MG63 (cell line): ENCODE measurements at regions not wholly inside any gene's neighbourhood (a gene's known extent, or its start where the extent isn't known, plus 50 kb on each side); places are given as distances from the start of the nearest gene placed in this dataset.

Source experiments
- DNase-seq: peaks from one replicate; pipeline ENCODE4 v3.0.0-alpha.2; 2020
- H3K27me3 ChIP-seq: fragments of 250-450 bp; sonication (Bioruptor Pico); 2 replicates; pipeline ENCODE4 v1.5.1; 2020; ENCODE audit warnings: mild to moderate bottlenecking, moderate library complexity
- H3K36me3 ChIP-seq: fragments of 250-450 bp; sonication (Bioruptor Pico); 2 replicates; pipeline ENCODE4 v1.5.1; 2020; ENCODE audit warnings: mild to moderate bottlenecking, moderate library complexity
- H3K4me3 ChIP-seq: fragments of 250-450 bp; sonication (Bioruptor Pico); 2 replicates; pipeline ENCODE4 v1.5.1; 2020; ENCODE audit warnings: mild to moderate bottlenecking, moderate library complexity
- H3K9me3 ChIP-seq: fragments of 250-450 bp; sonication (Bioruptor Pico); 2 replicates; pipeline ENCODE4 v1.5.1; 2020; ENCODE audit warnings: mild to moderate bottlenecking, moderate library complexity

DNA sequence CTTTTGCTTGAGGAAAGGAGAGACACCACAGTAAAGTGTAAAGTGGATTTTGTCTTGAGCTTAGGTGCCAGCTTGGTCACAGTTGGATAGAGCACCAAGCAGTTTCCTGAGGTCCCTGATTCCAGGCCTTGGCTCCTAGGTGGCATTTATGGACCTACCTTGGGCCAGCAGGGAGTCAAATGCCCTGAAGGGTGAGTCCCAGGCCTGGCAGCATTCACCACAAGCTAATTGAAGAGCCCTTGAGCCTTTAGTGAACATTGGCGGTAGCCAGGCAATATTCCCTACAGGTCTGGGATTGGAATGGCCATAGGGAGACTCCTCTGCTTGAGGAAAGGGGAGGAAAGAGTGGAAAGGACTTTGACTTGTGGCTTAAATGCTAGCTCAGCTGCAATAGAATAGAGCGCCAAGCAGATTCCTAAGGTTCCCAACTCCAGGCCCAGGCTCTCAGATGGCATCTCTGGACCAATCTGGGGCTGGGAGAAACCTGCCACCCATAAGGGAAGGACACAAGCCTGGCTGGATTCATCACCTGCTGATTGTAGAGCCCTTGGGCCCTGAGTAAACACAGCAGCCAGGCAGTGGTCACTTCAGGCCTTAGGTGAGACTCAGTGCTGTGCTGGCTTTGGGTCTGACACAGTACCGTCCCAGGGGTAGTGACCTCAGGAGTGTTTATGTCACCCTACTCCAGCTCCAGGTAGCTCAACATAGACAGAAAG lies 137.5 kb upstream of the OTOS start:
- DNase-seq = no peak
- no peak overlapping the region for H3K4me3 ChIP-seq
- no peaks in the 10 kb centered on the region; the same call in 1 of the 2 replicates for H3K27me3 ChIP-seq
- H3K36me3 ChIP-seq = no peaks in the 10 kb centered on the region
- no peaks in the 10 kb centered on the region for H3K9me3 ChIP-seq

DNA sequence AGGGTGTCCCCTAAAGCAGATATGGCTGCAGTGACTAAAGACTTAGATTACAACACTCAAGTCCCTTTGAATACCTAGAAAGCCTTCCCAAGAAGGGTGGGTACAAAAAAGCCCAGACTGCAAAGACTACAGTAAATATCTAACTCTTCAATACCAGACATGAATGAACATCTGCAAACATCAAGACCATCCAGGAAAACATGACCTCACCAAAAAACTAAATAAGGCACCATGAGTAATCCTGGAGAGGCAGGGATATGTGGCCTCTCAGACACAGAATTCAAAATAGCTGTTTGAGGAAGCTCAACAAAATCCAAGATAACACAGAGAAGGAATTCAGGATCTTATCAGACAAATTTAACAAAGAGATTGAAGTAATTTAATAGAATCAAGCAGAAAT lies 138.2 kb upstream of the OTOS start:
- Histone ChIP-seq H3K4me3 (no peak overlapping the region), H3K27me3 (no peaks in the 10 kb centered on the region; the same call in 1 of the 2 replicates), H3K9me3 (no peaks in the 10 kb centered on the region), H3K36me3 (no peaks in the 10 kb centered on the region)
- DNase-seq = no peak

DNA sequence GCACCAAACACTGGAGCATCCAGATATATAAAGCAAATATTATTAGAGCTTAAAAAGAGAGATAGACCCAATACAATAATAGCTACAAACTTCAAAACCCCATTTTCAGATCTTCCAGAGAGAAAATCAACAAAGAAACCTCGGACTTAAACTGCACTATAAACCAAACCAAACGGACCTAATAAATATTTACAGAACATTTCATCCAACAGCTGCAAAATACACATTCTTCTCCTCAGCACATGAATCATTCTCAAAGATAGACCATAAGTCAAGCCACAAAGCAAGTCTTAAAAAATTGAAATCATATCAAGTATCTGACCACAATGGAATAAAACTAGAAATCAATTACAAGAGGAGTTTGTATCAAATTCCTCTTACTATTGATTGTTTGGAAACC lies 140.2 kb upstream of the OTOS start:
- Histone ChIP-seq H3K27me3 (no peaks in the 10 kb centered on the region), H3K9me3 (no peaks in the 10 kb centered on the region), H3K36me3 (no peaks in the 10 kb centered on the region), H3K4me3 (no peak overlapping the region)
- no peak for DNase-seq

DNA sequence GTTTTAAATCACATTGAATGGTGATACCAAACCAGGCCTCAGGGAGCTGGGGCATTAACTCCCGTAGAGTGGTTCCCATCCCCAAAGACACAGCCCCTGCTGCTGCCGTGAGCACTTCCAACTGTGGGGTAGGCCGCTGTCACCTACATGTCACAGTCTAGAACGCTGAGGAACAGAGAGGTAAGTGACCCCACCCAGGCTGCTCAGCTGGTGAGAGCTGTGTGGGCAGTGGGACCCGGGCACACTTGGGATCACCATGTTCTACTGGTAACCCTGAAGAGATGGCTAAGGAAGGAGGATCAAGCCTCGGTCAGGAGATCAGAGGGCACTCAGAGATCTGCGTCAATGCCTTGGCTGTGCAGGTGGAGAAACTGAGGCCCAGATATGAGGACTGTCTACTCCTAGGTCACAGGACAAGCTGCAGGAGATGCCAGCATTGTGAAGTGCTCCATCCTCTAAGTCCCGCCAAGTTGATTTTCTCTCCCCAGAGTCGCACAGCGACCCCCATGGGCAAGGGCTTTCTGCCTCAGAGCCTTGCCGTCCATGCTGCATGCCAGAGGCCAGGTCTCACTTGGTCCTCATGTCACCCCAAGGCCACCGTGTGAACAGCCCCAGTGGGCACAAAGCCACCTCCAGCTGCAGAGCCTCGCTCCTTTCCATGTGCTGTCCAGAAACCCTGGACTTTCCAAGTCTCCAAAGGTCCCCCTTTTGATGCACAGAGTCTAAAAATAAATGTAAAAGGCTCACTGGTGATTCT lies 144.2 kb upstream of the OTOS start:
- Histone ChIP-seq H3K27me3 (no peaks in the 10 kb centered on the region), H3K36me3 (no peaks in the 10 kb centered on the region), H3K9me3 (no peaks in the 10 kb centered on the region), H3K4me3 (no peak overlapping the region)
- DNase-seq = no peak

DNA sequence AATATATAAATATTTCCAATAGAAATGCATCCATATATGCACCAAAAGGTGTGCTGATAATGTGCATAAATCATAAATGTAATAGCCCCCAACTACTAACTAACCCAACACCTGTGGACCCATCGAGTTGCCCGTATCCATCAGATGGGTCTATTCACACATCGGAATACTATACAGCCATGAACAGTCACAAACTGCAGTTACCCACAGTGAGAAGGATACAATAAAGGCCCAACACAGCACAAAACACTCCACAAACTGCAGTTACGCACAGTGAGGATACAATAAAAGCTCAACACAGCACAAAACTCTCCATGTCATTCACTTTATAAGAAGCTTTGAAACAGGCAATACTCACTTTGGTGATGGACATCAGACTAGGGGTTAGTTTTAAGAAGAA lies 145.3 kb upstream of the OTOS start:
- H3K4me3 ChIP-seq = no peak overlapping the region
- H3K27me3 ChIP-seq = no peaks in the 10 kb centered on the region
- DNase-seq = no peak
- H3K9me3 ChIP-seq = no peaks in the 10 kb centered on the region
- H3K36me3 ChIP-seq = no peaks in the 10 kb centered on the region

DNA sequence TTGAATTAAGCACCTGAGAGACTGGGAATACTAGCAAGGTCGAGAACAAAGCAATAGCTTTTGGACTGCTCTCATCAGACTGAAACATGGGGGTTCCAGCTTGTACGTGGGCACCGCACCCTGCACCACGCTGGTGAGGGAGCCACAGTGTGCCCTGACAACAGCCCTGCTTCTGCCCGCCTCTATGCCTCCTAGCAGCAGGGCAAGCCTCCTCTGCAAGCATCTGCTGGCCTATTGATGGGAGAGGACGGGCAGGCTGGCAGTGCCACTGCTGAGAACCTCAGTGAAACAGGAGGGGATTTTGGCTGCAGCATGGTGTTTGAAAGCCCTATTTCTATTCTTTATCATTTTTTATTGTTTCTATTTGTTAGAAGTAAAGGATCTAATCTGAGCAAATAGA lies 146.1 kb upstream of the OTOS start:
- no peak overlapping the region for H3K4me3 ChIP-seq
- H3K9me3 ChIP-seq = no peaks in the 10 kb centered on the region
- no peak for DNase-seq
- H3K27me3 ChIP-seq = no peaks in the 10 kb centered on the region
- no peaks in the 10 kb centered on the region for H3K36me3 ChIP-seq

DNA sequence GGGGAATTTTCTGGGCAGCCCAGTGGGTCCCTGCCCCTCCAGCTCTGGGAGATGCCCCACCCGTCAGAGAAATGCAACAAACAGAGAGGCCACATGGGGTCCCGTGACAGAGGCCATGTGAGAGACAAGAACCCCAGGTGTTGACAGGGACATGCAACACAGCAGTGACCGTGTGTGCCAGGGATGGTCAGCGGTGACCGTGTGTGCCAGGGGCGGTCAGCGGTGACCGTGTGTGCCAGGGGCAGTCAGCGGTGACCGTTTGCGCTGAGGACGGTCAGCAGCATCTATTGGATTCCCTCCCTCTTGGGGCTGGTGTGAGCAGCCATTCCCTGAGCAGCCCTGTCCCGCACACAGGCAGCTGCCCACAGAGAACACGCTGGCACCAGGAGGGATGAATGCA lies 146.6 kb upstream of the OTOS start:
- H3K9me3 ChIP-seq = no peaks in the 10 kb centered on the region
- no peaks in the 10 kb centered on the region for H3K27me3 ChIP-seq
- H3K4me3 ChIP-seq = no peak overlapping the region

DNA sequence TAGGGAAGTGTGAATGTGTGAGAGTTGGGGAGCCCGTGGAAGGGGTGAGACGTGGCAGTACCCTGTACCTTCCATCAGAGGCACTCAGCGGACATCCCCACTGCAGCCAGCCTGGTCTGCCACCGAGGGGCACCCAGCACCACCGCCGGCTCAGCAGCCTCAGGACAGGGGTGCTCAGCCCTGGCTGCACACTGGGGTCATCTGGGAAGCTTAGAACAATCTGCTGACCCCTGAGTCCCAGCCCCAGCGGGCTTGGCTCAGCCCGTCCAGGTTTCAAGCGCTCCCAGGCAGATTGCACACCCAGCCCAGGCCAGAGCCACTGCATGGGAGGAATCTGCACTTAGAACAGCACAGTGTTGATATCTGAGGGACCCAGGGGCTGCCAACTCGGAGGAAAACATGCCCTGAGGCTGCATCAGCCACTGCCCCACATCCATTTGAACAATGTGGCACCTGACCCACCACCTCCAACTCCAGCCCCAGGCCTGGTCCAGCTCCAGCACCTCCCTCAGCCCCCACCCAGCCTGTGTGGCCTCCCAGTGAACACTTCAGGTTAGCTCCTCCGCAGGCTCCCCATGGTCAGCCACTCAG lies 147.1 kb upstream of the OTOS start:
- DNase-seq = no peak
- Histone ChIP-seq H3K4me3 (no peak overlapping the region), H3K9me3 (no peaks in the 10 kb centered on the region), H3K27me3 (no peaks in the 10 kb centered on the region), H3K36me3 (no peaks in the 10 kb centered on the region)

More for the DNA sequence above, 146.6 kb upstream of the OTOS start:
- DNase-seq = no peak
- no peaks in the 10 kb centered on the region for H3K36me3 ChIP-seq

DNA sequence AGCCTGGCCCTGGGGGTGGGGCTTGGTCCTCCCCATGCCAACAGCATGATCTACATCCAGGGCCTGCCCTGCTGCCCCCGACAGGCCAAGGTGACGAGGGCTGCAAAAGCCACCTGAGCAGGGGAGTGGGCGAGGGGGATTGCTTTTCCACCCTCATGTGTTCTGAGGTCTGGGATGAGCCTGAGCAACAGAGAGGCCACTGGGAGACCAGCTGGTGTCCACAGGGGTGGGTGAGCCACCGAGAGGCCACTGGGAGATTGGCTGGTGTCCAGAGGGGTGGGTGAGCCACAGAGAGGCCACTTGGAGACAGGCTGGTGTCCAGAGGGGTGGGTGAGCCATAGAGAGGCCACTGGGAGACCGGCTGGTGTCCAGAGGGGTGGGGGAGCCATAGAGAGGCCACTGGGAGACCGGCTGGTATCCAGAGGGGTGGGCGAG lies 147.4 kb upstream of the GPC1 start:
- Histone ChIP-seq H3K27me3 (no peaks in the 10 kb centered on the region), H3K4me3 (no peak overlapping the region), H3K36me3 (no peaks in the 10 kb centered on the region), H3K9me3 (no peaks in the 10 kb centered on the region)
- no peak for DNase-seq

DNA sequence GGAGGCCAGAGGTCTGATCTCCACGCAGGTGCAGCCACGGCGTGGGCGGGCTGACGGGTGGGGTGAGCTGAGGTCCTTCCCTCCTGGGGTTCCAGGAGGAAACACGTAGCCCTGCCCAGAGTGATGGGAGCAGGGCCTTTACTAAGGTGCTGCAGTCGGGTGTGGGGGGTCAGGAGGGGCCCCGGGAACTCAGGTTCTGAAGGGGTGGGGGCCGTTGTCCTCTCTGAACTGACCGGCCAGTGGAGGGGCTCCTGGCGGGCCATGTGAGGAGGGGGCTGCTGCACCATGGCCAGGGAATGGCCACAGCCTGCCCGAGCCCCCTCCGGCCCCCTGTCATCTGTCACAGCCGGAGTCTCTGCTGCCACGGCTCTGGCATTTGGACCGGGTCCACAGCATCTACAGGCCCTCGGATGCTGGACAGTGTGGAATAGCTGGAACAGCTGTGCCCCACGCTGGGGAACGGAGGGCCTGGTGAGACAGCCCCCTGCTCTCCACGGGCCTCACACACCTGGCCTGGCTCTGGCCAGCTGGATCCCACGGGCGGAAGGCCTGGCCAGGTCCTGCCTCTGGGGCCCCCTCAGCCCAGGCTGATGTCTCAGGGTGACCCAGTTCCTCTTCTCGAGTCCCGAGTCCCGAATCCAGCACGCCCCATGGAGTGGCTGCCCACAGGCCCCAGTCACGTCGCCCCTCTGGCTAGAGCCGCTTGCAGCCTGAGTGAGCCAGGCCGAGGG lies 145.6 kb upstream of the GPC1 start:
- Histone ChIP-seq H3K36me3 (no peaks in the 10 kb centered on the region), H3K9me3 (no peaks in the 10 kb centered on the region), H3K4me3 (no peak overlapping the region), H3K27me3 (no peaks in the 10 kb centered on the region)
- DNase-seq = no peak

DNA sequence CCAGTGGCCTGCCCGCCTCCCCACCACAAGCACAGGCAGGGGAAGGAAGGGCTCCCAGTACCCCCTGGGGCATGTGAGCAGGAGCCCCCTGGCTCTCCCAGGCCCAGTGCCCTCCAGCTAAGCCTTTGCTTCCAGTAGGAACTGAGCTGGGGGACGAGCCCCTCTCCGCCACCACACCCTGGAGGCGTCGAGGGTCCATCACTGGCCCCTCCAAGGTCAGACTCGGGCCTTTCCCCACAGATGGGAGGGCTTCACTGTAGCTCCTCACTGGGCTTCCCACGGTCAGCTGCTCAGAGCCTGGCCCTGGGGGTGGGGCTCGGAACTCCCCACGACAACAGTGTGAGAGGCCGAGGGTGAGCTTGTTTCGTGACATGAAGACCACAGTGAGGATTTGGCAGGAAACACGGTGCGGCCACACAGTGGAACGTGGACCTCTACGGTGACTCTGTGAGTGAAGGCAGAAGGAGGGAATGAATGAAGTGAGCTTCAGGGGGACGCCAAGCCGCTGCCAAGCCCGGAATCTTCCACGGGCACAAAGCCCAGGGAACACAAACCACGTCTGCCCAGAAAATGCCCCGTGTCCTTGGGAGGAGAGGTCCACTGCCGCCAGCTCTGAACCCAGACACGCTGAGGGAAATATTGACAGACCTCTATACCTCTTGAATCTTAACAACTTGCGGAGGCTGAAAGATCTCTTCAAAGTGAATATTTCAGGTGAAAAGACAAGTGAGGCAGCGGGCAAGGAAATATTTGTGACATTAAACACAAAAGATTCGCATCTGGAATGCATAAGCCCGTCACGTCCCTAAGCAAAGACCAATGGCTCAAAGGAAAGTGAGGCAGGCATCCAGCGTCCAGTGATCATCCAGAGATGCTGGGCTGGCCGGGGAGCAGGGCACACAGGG lies 144.8 kb upstream of the GPC1 start:
- DNase-seq = no peak
- Histone ChIP-seq H3K4me3 (no peak overlapping the region), H3K27me3 (no peaks in the 10 kb centered on the region), H3K9me3 (no peaks in the 10 kb centered on the region), H3K36me3 (no peaks in the 10 kb centered on the region)

DNA sequence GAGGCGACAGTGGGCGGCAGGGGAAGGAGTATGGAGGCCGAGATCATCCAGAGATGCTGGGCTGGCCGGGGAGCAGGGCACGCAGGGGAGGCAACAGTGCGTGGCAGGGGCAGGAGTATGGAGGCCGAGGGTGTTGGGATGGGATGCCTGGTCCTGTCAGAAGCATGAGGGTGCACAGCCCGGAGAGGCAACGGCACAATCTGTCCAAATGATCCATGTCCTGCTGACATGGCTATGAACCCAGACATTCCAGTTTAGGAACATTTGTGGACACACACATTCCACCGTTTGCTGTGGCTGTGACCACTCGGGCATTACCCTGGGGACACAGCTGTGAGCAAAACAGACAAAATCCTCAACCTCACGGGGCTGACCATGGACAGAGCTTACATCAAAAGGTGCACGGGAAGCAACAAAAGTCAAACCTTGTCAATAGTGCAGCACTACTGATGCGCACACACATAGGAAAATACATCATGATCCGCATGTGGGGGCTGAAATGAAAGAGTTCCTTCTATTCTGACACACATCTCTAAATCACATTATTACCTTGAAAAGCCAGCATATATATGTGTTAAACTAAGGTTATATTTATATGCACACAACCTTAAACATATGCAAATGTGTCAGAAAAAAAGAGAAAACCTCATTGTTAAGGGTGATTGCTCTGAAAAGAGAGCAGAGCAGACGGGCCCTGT lies 144.0 kb upstream of the GPC1 start:
- Histone ChIP-seq H3K36me3 (no peaks in the 10 kb centered on the region), H3K4me3 (no peak overlapping the region), H3K27me3 (no peaks in the 10 kb centered on the region), H3K9me3 (no peaks in the 10 kb centered on the region)
- DNase-seq = no peak

DNA sequence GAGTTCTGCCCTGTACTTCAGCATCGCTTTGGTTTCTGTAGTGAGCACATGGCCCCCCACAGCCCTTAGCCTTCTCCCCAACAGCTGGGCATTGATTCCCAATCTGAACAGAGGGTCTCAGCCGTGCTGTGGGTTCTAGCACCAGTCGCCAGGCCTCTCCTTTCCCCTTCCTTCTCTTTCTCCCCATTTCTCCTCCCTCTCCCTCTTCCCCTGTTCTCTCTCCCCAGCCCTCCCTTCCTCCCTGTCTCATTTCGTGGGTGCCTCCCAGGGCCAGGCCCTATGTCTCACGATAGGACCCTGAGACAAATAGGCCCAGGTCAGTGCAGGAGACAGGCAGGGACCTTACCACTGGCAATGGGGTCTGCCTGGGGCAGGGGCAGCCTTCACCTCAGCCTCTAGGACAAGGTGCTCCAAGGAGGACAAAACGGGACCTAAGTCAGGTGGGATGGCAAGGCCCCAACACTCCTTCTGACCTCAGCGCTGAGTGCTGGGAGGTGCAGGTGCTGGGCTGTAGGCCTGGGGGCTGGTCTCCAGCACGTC lies 143.4 kb upstream of the GPC1 start:
- H3K36me3 ChIP-seq = no peaks in the 10 kb centered on the region
- no peaks in the 10 kb centered on the region for H3K9me3 ChIP-seq
- no peaks in the 10 kb centered on the region for H3K27me3 ChIP-seq
- H3K4me3 ChIP-seq = no peak overlapping the region
- no peak for DNase-seq

DNA sequence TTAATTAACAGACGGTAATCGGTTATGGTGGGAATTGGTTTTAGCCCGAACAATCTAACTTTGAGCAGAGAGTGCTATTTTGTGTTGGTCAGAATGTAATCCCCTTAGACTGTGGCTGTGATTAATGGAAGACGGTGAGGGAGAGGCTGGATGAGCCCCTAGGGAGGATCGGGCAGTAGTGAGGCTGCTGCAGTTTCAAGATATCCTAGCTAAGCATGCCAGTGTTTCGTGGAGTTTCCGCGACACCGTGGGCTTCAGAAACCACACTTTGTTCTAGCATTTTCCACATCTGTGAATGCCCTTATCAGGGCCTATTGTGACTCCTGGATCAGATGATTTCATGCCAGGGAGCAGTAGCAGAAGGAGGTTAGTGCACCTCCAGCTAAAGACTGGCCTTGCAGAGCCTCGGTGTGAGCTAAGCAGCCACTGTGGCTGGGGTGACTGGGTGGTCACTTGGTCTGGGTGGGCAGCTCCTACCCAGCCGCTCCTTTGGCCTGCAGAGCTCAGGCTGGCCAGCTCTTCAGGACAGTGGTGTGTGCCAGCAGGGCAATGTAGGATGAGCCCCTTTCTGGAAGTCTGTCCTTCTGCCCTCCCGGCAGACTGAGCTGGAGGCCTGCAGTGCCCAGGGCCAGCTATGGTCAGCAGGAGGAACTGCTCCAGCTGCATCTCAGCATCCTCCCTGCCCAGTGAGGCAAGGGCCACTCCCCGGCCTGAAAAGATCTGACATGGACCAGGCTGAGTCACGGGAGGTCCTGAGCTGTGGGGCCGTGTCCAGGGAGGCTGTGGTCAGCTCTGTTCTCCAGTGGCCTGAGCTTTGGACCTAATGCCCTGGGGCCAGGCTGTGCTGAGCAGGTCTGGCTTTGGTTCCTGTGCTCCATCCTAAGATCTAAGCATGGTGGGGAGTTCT lies 142.6 kb upstream of the GPC1 start:
- H3K4me3 ChIP-seq = no peak overlapping the region
- DNase-seq = no peak
- H3K27me3 ChIP-seq = no peaks in the 10 kb centered on the region
- H3K36me3 ChIP-seq = no peaks in the 10 kb centered on the region
- H3K9me3 ChIP-seq = no peaks in the 10 kb centered on the region
